ENCODE measurements at regions not wholly inside any gene's neighbourhood (a gene's known extent, or its start where the extent isn't known, plus 50 kb on each side); places are given as distances from the start of the nearest gene placed in this dataset.
"Not testable (repeated sequence)": the region's sequence is repeated elsewhere in the genome, so short reads cannot be mapped to it uniquely, and the experiment has no call there.

GRCh38 chr10:53064614-53065013 is 292.0 kb upstream of the MBL2 start:
- no peak for DNase-seq

DNA sequence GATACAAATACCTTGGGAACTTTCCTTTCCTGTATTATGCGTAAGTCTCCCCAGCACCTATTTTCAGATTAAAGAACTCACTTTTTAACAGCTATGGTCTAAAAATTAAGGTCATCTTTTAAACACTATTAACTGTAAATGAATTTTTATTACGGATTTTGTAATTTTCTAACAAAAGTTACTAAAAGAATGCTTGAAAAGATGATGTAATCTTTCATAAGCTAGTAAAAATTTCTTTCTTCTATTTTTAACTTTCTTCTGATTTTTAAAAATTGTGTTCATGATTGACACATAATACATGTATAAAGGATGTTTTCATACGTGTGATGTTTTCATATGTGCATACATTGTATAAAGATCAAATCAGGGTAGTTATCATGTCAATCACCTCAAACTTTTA is 291.2 kb upstream of the MBL2 start:
- DNase-seq: no peak

DNA sequence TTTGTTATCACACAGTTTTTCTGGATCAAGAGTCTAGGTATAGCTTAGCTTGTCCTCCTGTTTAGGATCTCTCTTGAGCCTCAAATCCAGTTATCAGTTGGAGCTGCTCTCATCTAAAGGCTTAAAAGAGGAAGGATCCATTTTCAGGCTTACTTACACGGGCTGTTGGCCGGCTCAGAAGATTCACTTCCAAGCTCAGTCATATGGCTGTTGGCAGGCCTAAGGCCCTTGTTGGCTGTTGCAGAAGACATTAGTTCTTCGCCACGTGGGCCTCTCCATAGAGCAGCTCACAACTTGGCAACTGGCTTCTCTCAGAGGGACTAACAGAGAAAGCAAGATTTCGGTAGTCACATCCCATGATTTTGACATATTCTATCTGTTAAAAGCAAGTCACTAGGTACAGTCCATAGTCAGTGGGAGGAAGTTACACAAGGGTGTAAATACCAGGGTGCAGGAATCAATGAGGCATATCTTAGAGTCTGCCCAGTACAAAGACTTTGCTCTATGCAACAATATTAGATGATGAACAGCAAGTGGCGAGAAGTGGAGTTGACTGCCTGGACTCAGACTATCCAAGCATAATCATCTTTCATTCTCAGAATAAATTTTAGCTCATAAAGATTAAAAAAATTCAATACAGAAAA is 280.1 kb upstream of the MBL2 start:
- DNase-seq: no peak

- DNase-seq: no peak
Observed at GRCh38 chr10:53045315-53045714, 272.7 kb upstream of the MBL2 start.

- not testable (repeated sequence) for DNase-seq
Observed at GRCh38 chr10:53035823-53036222, 263.2 kb upstream of the MBL2 start.

DNA sequence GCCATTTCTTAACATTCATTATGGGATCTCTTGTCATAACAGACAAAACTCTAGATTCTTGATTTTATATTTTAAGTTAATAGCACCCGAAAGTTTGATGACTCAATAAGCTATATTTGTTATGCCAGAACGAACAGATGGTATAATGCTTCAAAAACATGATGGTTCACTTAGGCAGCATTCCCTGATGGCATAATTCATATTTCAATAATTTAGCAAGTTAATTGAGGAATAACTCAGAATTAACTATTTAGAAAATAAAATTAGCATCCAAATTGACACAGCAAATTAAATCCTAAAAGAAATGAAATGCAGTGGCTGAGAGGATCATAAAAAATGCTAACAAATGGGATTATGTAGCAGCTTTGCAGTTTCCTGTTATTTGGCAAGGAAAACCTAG is 260.8 kb upstream of the MBL2 start:
- no peak for DNase-seq

DNA sequence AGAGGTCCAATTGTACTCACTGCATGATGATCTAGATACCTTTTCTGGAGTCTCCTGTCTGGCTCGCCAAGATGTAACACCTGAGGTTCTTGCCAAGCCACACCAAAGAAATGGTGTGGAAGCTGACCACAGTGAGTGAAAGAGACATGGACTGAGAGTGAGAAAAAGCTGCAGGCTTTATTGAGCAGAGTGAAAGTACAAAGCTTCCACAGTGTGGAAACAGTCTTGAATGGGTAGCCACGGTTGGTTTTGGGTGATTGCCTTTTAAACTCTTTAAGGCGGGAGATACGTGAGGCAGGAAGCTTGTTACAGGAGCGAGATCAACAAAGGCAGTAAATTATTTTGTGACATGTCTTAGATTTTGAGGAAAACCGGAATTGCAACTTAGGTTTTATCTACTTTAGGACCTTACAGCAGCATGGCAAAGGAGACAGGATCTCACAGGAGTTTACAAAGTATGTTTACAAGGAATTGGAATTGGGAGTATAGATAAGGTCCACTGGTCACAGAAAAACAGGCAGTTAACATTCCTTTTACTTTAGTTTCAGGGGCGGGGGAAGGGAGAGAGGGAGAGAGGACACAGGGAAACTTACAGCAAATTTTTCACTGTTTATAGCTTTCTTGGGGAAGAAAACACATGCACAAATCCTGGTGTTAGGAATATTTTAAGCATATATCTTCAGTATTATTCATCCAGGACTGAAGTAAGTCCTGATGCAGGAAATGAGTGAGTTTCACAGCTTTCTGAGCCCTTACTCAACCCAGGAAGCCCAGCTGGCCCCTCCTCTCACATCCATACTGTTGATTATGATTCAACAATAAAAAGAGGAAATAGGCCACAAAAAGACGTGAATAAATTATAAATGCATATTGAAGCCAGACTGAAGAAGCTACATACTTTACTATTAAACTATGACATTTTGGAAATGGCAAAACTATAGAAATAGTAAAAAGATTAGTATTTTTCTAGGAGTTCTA is 257.6 kb upstream of the MBL2 start:
- peak; percentile 2 for DNase-seq

DNA sequence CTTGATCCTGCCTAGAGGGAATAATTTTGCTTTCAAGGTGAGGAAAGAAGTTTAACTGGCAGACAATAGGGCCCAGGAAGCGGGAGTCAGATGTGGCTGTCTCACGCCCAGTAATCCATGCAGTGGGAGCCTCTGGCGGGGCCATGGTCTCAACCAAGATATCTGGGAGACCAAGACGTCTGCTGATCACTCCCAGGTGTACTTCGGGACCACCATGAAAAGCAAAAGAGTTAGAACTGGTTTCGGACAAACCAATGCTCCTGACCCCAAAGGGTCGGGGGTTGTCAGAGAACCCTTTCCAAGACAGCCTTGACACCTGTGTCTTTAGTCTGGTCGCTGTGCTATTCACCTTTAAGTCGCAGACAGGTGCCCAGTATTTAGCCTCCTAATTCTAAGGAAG is 256.9 kb upstream of the MBL2 start:
- DNase-seq: no peak

GRCh38 chr10:53025765-53026164 is 253.2 kb upstream of the MBL2 start:
- not testable (repeated sequence) for DNase-seq

DNA sequence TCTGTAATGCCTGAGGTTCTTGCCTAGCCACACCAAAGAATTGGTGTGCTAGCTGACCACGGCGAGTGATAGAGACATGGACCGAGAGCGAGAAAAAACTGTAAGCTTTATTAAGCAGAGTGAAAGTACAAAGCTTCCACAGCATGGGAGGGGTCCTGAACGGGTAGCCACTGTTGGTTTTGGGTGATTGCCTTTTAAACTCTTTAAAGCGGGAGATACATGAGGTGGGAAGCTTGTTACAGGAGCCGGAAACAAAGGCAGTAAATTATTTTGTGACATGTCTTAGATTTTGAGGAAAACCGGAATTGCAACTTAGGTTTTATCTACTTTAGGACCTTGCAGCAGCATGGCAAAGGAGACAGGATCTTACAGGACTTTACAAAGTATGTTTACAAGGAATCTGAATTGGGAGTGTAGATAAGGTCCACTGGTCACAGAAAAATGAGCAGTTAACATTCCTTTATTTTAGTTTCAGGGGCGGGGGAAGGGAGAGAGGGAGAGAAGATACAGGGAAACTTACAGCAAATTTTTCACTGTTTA is 252.7 kb upstream of the MBL2 start:
- no peak for DNase-seq

DNA sequence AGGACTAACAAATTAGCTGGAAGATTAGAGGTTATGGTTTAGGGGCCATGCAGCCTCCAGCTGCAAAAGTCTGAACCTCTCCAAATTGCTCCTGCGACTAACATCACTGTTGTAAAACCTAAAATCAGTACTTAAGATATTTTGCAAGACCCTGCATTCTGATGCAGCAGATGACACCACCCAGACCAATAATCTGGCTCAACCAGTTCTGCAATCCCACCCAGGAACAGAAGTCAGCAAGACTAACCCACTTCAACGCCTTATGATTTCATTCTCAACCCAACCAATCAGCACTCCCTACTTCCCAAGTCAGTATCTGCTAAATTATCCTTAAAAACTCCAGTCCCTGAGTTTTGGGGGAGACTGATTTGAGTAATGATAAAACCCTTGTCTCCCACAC is 250.8 kb upstream of the MBL2 start:
- no peak for DNase-seq

DNA sequence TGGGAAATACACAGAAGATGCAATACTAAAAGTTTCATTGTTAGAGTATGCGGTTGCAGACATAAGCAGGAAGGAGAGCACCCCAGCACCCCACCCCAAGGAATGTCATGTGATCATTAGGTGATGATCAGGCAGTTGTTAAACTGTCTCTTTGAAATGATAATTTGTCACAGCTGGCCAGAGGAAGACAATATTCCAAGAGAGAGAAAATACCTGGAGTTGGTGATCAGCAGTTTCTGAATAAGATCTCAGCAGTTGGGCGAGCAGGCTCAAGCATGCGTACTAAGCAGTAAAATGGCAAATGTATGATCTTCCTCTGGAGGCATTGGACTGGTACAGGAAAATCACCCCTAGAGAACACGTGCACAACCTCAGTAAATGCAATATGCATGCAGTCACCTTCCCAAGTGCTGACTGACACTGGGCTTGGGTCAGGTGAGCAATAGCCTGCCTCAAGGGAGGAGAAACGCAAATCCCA is 250.1 kb upstream of the MBL2 start:
- DNase-seq: no peak

DNA sequence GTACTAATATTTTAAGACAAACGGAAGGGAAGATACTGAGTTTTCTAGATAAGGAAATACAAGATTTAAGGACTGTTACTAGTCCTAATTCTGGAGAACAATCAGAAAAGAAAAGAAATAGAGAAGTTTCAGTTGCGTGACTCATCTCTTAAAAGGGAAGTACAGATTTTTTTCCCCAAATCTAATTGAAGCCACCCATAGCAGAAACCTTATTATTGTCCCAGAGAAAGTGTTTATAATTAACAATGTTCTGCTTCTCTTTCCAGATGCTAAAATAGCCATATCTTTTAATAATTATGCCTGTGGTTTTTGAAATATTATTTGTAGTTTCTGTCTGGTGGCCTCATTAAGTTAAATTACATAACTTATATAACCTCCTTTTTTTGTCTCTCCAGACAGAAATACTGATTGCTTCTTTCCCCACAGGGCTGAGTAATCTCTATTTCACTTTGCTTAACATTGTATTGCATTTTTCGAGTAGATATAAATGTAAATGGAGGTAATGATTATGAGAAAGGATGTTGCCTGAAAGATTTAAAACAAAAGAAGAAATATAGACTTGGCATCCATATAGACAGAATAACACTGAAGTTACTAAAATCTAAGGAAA is 240.7 kb upstream of the MBL2 start:
- no peak for DNase-seq

DNA sequence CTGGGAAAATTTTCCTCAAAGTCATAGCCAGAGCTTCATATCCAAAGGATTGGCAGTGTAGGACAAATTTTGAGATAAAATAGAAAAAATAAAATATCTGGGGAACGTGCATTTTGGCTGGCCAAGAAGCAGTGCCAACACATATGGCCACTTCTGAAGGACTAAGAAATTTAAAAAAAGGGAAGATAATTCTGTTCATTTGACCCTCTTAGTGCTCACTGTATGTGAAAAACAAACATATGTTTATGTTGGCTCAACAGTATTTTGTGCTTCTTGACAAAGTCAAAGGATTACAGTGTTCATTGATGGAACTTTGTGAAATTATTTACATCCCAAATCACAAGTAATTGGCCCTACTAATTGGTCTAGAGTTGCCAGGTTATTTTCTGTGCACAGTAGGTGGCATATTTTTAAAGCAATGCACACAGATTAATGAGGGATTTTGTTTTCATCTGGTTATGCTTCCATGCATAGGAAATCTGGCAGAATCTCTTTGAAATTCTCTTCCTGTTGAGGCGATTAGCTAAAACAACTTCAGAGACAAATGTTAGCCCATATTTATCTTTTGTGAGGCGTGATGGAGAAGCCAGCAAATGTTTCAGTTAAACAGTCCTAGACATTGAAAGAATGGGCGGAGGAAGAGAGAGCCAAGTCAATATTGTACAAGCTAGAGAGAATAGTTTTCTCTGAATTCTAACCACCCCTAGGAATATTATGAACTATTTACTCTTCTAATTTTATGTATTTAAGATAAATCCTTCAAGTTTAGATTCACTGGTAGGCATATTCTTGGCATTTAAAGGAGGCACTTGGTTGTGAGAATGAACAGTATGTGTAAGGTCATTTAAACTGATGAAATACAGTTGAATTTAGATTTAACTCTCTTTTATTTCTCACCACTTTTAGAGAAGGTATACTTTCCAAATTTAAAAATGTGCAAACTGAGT is 237.7 kb upstream of the MBL2 start:
- no peak for DNase-seq

- DNase-seq: no peak
Observed at GRCh38 chr10:53007527-53007842, 234.9 kb upstream of the MBL2 start.

GRCh38 chr10:53006663-53007526 is 234.3 kb upstream of the MBL2 start:
- DNase-seq: no peak

- DNase-seq: no peak
Observed at GRCh38 chr10:53005612-53006345, 233.2 kb upstream of the MBL2 start.

GRCh38 chr10:53003094-53003493 is 230.5 kb upstream of the MBL2 start:
- no peak for DNase-seq

GRCh38 chr10:52999681-53000080 is 227.1 kb upstream of the MBL2 start:
- DNase-seq: no peak

DNA sequence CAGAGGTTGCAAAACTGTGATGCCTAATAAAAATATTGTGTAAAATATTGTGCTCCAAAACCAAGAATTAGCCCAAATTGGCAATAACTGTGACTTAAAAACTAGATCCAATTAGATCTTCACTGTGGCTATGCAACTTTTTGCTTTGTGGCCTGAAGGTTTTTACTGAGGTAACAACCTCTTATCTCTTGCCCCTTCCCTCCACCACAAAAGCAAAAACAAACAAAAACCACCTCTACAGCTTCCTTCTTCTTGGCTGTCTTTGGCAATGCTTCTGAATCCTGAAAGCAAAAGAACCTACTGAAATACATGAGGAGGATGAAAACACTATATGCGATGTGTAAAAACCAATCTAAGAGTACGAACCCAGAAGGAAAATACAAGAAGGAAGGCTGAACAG is 226.7 kb upstream of the MBL2 start:
- DNase-seq: no peak

DNA sequence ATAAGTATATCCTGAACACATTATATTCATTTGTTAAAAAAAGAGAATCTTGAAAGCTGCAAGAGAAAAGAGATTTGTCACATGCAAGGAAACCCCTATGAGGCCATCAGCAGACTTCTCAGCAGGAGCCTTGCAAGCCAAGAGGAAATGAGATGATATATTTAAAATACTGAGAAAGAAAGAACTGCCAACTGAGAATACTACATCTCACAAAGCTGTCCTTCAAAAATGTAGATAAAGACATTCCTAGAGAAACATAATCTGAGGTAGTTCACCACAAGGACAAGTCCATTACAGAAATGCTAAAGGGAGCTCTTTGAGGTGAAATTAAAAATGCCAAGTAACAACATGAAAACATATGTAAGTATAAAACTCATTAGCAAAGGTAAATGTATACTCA is 224.4 kb upstream of the MBL2 start:
- no peak for DNase-seq

Measured in CD4-positive, alpha-beta T cell treated with Interleukin-17A for 1 hour (primary cell).